K562 (cell line): ENCODE measurements at regions not wholly inside any gene's neighbourhood (a gene's known extent, or its start where the extent isn't known, plus 50 kb on each side); places are given as distances from the start of the nearest gene placed in this dataset.

Experiments used
- ATAC-seq: fragments of 200-7000 bp; cut with Tn5 transposase; 3 replicates; pipeline ENCODE4 v1.9.1; 2020; ENCODE audit warnings: moderate library complexity
- BruUV-seq: library from RNA; stranded (reverse); fragments of 400-500 nt; replicated peaks from 2 replicates; lab custom pipeline; 2021; lab: Mats Ljungman, UMichigan
- CTCF ChIA-PET: fragments of 300-600 bp; formaldehyde crosslinking; extraction: SDS; loops from one replicate; lab custom pipeline; 2021; ENCODE audit warnings: low intra/inter-chr PET ratio; lab: Yijun Ruan, JAX
- POLR2A ChIA-PET: fragments of 300-600, 350-650 bp; sonication (Branson Sonifier 250); formaldehyde crosslinking; extraction: SDS; loops from one replicate; lab custom pipeline; 2021; ENCODE audit warnings: antibody characterized with exemption, inconsistent platforms; lab: Yijun Ruan, JAX
- DNase-seq, 4 experiments: peaks; one replicate each; pipeline versions ENCODE4 v3.0.0 to v3.0.0-alpha.2; 2011 to 2018; ENCODE audit warnings: low spot score in 3 of 4, mixed read lengths in 3 of 4; ENCODE audit errors: extremely low read depth in 1 of 4
- FAIRE-seq: peaks from 2 replicates; lab custom pipeline; 2011; peaks lifted over from hg19 to GRCh38; lab: Jason Lieb, UNC
- H2AFZ ChIP-seq: 2 replicates; pipeline ENCODE4 v1.6.0; 2011; ENCODE audit warnings: low read depth, low read length, control low read depth, inconsistent platforms
- H3K27ac ChIP-seq: fragments of 200-600 bp; 3 replicates; pipeline ENCODE4 v1.8.0; 2011; ENCODE audit warnings: low read depth, mild to moderate bottlenecking, control low read depth, inconsistent platforms, low read length, moderate library complexity, mixed read lengths; ENCODE audit errors: extremely low read depth
- H3K27me3 ChIP-seq, 2 experiments: fragments of 300-600 bp in 1 of 2; 2 replicates in 1 of 2; 3 replicates in 1 of 2; pipeline versions ENCODE4 v1.6.0 to v1.8.0; 2011; ENCODE audit warnings: inconsistent platforms in 2 of 2, low read length in 2 of 2, mild to moderate bottlenecking in 1 of 2, mixed read lengths in 1 of 2, moderate library complexity in 1 of 2; ENCODE audit not compliant: control insufficient read depth in 2 of 2, insufficient read depth in 2 of 2
- H3K36me3 ChIP-seq: fragments of 300-600 bp; 3 replicates; pipeline ENCODE4 v1.8.0; 2011; ENCODE audit warnings: mild to moderate bottlenecking, low read length, inconsistent platforms; ENCODE audit not compliant: control insufficient read depth, insufficient read depth
- H3K4me1 ChIP-seq, 2 experiments: fragments of 200-600 bp in 1 of 2; replicated peaks in 1 of 2; 2 replicates in 1 of 2; 3 replicates in 1 of 2; pipeline versions ENCODE4 v1.5.1 to v1.8.0; 2011; ENCODE audit warnings: inconsistent platforms in 2 of 2, low read length in 2 of 2, mild to moderate bottlenecking in 1 of 2, mixed read lengths in 1 of 2, moderate library complexity in 1 of 2; ENCODE audit not compliant: control insufficient read depth in 2 of 2, insufficient read depth in 2 of 2
- H3K4me2 ChIP-seq: 2 replicates; pipeline ENCODE4 v1.6.1; 2011; ENCODE audit warnings: low read length, control low read depth, inconsistent platforms, mixed read lengths; ENCODE audit not compliant: insufficient read depth
- H3K4me3 ChIP-seq: fragments of 200-600 bp; sonication (generic), shearing (Covaris generic); 2 replicates; pipeline ENCODE4 v1.5.1; 2016; ENCODE audit warnings: control low read depth, inconsistent platforms
- H3K79me2 ChIP-seq: fragments of 200-600 bp; 3 replicates; pipeline ENCODE4 v1.8.0; 2011; ENCODE audit warnings: low read length, inconsistent platforms; ENCODE audit not compliant: control insufficient read depth, insufficient read depth
- H3K9ac ChIP-seq, 2 experiments: 2 replicates each; pipeline versions ENCODE4 v1.6.0 to v1.6.1; 2011; ENCODE audit warnings: low read depth in 2 of 2, low read length in 2 of 2, control low read depth in 1 of 2, inconsistent platforms in 1 of 2, mild to moderate bottlenecking in 1 of 2, mixed read lengths in 1 of 2; ENCODE audit not compliant: insufficient read depth in 1 of 2
- H3K9me1 ChIP-seq: one replicate; pipeline ENCODE4 v1.6.0; 2011; ENCODE audit warnings: inconsistent platforms, mild to moderate bottlenecking, low read length, moderate library complexity; ENCODE audit not compliant: control insufficient read depth, insufficient read depth
- H3K9me3 ChIP-seq: replicated peaks from 2 replicates; pipeline ENCODE4 v1.5.1; 2011; ENCODE audit warnings: low read depth, low read length, inconsistent platforms; ENCODE audit not compliant: control insufficient read depth, insufficient read depth
- H4K20me1 ChIP-seq: replicated peaks from 2 replicates; pipeline ENCODE4 v1.6.1; 2011; ENCODE audit warnings: low read length, inconsistent platforms, mixed read lengths; ENCODE audit not compliant: control insufficient read depth, insufficient read depth
- TRIM25 ChIP-seq: fragments of 450-650 bp; IDR thresholded peaks from 2 replicates; pipeline ENCODE4 v1.7.0; 2016; ENCODE audit warnings: borderline replicate concordance
- TRIM28 ChIP-seq: fragments of 450-650 bp; IDR thresholded peaks from 2 replicates; pipeline ENCODE4 v1.6.1; 2017
- ZNF134 ChIP-seq: fragments of 250-450 bp; sonication (Bioruptor Pico); conservative IDR thresholded peaks from 2 replicates; pipeline ENCODE4 v1.4.0; 2020
- WGBS: fragments of 100-300 bp; shearing (Covaris generic); methylation state at CpG from one replicate; pipeline ENCODE4 v1.1.6; 2016; ENCODE audit warnings: low coverage, mixed read lengths; ENCODE audit not compliant: insufficient coverage; ENCODE audit errors: missing lambda C conversion rate; 5-methylcytosine and 5-hydroxymethylcytosine counted together
- in situ Hi-C: fragments of 300-500 bp; cut with MboI; formaldehyde crosslinking; loops from 4 replicates; pipeline ENCODE4 v1.15.0; 2018; ENCODE audit warnings: inconsistent platforms, mixed read lengths
- intact Hi-C: fragments of 100-400 bp; cut with micrococcal nuclease; formaldehyde crosslinking; loops from 2 replicates; pipeline ENCODE4 v1.14.2; 2022
- TF ChIP-seq, protein P1 (sequence below), 3 experiments: IDR thresholded peaks in 2 of 3; conservative IDR thresholded peaks in 1 of 3; 2 replicates each; pipeline ENCODE4 v1.5.1; 2011 to 2012; ENCODE audit warnings: low read length in 3 of 3, mild to moderate bottlenecking in 3 of 3, control low read depth in 2 of 3, improper control_type of control experiment in 1 of 3, inconsistent platforms in 1 of 3, low read depth in 1 of 3, mixed read lengths in 1 of 3, moderate library complexity in 1 of 3; ENCODE audit not compliant: insufficient read depth in 2 of 3
- TF ChIP-seq, protein P2 (sequence below): sonication (generic); formaldehyde crosslinking; IDR thresholded peaks from 2 replicates; pipeline ENCODE4 v1.4.0; 2020; ENCODE audit warnings: mild to moderate bottlenecking, missing genetic modification reagents

- in situ Hi-C loops (no loop called here), intact Hi-C loops (no loop called here)
- Histone ChIP-seq H3K4me2 (no peak overlapping the region), H3K9me1 (no peaks in the 10 kb centered on the region), H2AFZ (no peak overlapping the region), H3K4me1 (no peaks in the 10 kb centered on the region), H3K79me2 (no peaks in the 10 kb centered on the region), H3K36me3 (no peaks in the 10 kb centered on the region), H3K27ac (no peak overlapping the region), H3K9ac (no peak overlapping the region), H3K27me3 (no peaks in the 10 kb centered on the region), H3K9me3 (no peaks in the 10 kb centered on the region; the same call in 1 of the 2 replicates), H4K20me1 (no peaks in the 10 kb centered on the region), H3K4me3 (no peak overlapping the region)
- no peak for DNase-seq
- 2% methylated on average over 3 of the region's 3 CpGs for WGBS
- no peak for FAIRE-seq
- ChIA-PET POLR2A (no interaction called here), CTCF (no interaction called here)
- no peak for ATAC-seq
- no TSS peak for BruUV-seq
- TF ChIP-seq ZNF134 = peak; percentile 83
- TF ChIP-seq, protein P1, sequence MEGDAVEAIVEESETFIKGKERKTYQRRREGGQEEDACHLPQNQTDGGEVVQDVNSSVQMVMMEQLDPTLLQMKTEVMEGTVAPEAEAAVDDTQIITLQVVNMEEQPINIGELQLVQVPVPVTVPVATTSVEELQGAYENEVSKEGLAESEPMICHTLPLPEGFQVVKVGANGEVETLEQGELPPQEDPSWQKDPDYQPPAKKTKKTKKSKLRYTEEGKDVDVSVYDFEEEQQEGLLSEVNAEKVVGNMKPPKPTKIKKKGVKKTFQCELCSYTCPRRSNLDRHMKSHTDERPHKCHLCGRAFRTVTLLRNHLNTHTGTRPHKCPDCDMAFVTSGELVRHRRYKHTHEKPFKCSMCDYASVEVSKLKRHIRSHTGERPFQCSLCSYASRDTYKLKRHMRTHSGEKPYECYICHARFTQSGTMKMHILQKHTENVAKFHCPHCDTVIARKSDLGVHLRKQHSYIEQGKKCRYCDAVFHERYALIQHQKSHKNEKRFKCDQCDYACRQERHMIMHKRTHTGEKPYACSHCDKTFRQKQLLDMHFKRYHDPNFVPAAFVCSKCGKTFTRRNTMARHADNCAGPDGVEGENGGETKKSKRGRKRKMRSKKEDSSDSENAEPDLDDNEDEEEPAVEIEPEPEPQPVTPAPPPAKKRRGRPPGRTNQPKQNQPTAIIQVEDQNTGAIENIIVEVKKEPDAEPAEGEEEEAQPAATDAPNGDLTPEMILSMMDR (IDR thresholded peaks at IDR 0.05 in 2 of 3, conservative IDR thresholded peaks at IDR 0.05 in 1 of 3; ENCODE audit: insufficient read depth in 2 of 3, low read depth in 1 of 3, low read length in 3 of 3) = no peak
Observed at GRCh38 chr5:4007001-4007400, 411.4 kb downstream of the IRX1 start.

DNA sequence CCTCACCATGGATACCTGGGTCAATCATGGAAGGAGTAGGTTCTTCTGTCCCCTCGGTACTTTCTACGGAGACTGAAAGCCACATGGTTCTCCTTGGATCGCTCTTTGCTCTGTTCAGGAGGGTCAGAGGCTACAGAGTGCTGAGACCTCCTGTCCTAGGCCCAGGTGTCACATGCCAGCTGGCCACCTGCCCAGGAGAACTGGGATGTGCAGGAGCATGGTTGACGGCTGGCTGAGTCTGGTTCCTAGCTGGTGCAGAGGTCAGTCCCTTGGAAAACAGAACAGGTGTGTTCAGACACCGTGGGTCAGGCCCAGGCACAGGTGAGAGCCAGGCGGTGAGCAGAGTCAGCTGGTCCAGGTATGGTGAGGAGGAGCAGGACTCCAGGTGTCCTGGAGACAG lies 416.3 kb downstream of the IRX1 start:
- intact Hi-C loops = no loop called here
- no peak for FAIRE-seq
- H3K4me2 ChIP-seq = no peak overlapping the region
- TF ChIP-seq, protein P2, sequence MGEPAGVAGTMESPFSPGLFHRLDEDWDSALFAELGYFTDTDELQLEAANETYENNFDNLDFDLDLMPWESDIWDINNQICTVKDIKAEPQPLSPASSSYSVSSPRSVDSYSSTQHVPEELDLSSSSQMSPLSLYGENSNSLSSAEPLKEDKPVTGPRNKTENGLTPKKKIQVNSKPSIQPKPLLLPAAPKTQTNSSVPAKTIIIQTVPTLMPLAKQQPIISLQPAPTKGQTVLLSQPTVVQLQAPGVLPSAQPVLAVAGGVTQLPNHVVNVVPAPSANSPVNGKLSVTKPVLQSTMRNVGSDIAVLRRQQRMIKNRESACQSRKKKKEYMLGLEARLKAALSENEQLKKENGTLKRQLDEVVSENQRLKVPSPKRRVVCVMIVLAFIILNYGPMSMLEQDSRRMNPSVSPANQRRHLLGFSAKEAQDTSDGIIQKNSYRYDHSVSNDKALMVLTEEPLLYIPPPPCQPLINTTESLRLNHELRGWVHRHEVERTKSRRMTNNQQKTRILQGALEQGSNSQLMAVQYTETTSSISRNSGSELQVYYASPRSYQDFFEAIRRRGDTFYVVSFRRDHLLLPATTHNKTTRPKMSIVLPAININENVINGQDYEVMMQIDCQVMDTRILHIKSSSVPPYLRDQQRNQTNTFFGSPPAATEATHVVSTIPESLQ (CRISPR knock-in tag) = no peak
- TF ChIP-seq TRIM28 = no peak
- no peak for TF ChIP-seq TRIM25

More for the DNA sequence above, 416.3 kb downstream of the IRX1 start:
- DNase-seq (no peak), ATAC-seq (no peak)
- CTCF ChIA-PET = no interaction called here
- Histone ChIP-seq H3K9me3 (no peaks in the 10 kb centered on the region), H4K20me1 (no peaks in the 10 kb centered on the region), H3K27ac (no peak overlapping the region), H2AFZ (no peak overlapping the region), H3K79me2 (no peaks in the 10 kb centered on the region), H3K9ac (no peak overlapping the region), H3K27me3 (no peaks in the 10 kb centered on the region), H3K4me1 (no peaks in the 10 kb centered on the region), H3K36me3 (no peaks in the 10 kb centered on the region), H3K9me1 (no peaks in the 10 kb centered on the region), H3K4me3 (no peak overlapping the region)
- in situ Hi-C loops = no loop called here
- POLR2A ChIA-PET = interaction anchor here (0.9 kb wide), 1 partner anchor 12 kb away, joined by 3 read pairs; no protein-coding TSS in a partner anchor
- no TSS peak for BruUV-seq
- WGBS = 0% methylated on average over 6 of the region's 6 CpGs
